RWPE2 (cell line): ENCODE measurements at regions not wholly inside any gene's neighbourhood (a gene's known extent, or its start where the extent isn't known, plus 50 kb on each side); places are given as distances from the start of the nearest gene placed in this dataset.
A peak's percentile ranks its signal among the peaks of the same experiment; 100 is the strongest.

Experiments used
- ATAC-seq: fragments of 200-7000 bp; cut with Tn5 transposase; 3 replicates; pipeline ENCODE4 v1.9.1; 2021; ENCODE audit warnings: low read depth
- DNase-seq: peaks from one replicate; pipeline ENCODE4 v3.0.0-alpha.2; 2020; ENCODE audit warnings: low spot score
- H3K27ac ChIP-seq: fragments of 450-650 bp; 2 replicates; pipeline ENCODE4 v1.5.1; 2017; ENCODE audit warnings: mild to moderate bottlenecking; ENCODE audit not compliant: poor library complexity, severe bottlenecking
- H3K27me3 ChIP-seq: fragments of 250-450 bp; sonication (Bioruptor Pico); 2 replicates; pipeline ENCODE4 v1.5.1; 2021; ENCODE audit warnings: mild to moderate bottlenecking, moderate library complexity; ENCODE audit not compliant: insufficient read depth, poor library complexity, severe bottlenecking
- H3K36me3 ChIP-seq: fragments of 250-450 bp; sonication (Bioruptor Pico); 2 replicates; pipeline ENCODE4 v1.5.1; 2020; ENCODE audit warnings: low read depth, mild to moderate bottlenecking, moderate library complexity
- H3K4me1 ChIP-seq: fragments of 250-450 bp; sonication (Bioruptor Pico); 2 replicates; pipeline ENCODE4 v1.5.1; 2021; ENCODE audit warnings: mild to moderate bottlenecking, moderate library complexity; ENCODE audit not compliant: insufficient read depth, poor library complexity, severe bottlenecking
- H3K4me3 ChIP-seq: fragments of 250-450 bp; sonication (Bioruptor Pico); 2 replicates; pipeline ENCODE4 v1.5.1; 2021; ENCODE audit warnings: mild to moderate bottlenecking, moderate library complexity; ENCODE audit not compliant: severe bottlenecking
- H3K9me3 ChIP-seq: fragments of 250-450 bp; sonication (Bioruptor Pico); 2 replicates; pipeline ENCODE4 v1.5.1; 2021; ENCODE audit warnings: mild to moderate bottlenecking, moderate library complexity; ENCODE audit not compliant: severe bottlenecking
- TF ChIP-seq, protein P1 (sequence below): fragments of 450-650 bp; IDR thresholded peaks from one replicate; pipeline ENCODE4 v1.5.1; 2017; ENCODE audit warnings: mild to moderate bottlenecking, moderate library complexity; ENCODE audit not compliant: poor library complexity, severe bottlenecking

DNA sequence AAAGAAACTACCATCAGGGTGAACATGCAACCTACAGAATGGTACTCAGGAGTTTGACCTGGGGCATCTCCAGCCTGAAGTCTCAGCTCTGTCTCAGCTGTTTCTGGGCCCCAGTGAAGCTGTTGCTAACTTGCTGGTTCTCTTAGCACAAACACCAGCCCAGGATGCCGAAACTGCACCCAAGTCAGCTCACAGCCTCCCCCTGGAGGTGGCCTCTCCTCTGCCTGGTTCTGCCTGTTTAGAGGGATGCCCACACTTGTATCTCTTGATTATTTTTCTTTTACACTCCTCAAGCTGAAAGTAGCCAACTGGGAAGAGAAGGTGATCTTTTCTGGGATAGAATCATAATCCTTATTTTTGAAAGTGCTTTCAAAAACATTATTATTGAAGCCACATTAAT is 289.0 kb upstream of the RASGRP1 start:
- TF ChIP-seq, protein P1, sequence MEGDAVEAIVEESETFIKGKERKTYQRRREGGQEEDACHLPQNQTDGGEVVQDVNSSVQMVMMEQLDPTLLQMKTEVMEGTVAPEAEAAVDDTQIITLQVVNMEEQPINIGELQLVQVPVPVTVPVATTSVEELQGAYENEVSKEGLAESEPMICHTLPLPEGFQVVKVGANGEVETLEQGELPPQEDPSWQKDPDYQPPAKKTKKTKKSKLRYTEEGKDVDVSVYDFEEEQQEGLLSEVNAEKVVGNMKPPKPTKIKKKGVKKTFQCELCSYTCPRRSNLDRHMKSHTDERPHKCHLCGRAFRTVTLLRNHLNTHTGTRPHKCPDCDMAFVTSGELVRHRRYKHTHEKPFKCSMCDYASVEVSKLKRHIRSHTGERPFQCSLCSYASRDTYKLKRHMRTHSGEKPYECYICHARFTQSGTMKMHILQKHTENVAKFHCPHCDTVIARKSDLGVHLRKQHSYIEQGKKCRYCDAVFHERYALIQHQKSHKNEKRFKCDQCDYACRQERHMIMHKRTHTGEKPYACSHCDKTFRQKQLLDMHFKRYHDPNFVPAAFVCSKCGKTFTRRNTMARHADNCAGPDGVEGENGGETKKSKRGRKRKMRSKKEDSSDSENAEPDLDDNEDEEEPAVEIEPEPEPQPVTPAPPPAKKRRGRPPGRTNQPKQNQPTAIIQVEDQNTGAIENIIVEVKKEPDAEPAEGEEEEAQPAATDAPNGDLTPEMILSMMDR: peak; percentile 41
- DNase-seq: no peak
- H3K4me3 ChIP-seq: no peak overlapping the region
- no peaks in the 10 kb centered on the region for H3K4me1 ChIP-seq
- H3K27me3 ChIP-seq: no peaks in the 10 kb centered on the region
- no peaks in the 10 kb centered on the region for H3K36me3 ChIP-seq
- no peaks in the 10 kb centered on the region for H3K9me3 ChIP-seq
- ATAC-seq: peak; percentile 42; the same call in 1 of the 3 replicates
- no peak overlapping the region for H3K27ac ChIP-seq

DNA sequence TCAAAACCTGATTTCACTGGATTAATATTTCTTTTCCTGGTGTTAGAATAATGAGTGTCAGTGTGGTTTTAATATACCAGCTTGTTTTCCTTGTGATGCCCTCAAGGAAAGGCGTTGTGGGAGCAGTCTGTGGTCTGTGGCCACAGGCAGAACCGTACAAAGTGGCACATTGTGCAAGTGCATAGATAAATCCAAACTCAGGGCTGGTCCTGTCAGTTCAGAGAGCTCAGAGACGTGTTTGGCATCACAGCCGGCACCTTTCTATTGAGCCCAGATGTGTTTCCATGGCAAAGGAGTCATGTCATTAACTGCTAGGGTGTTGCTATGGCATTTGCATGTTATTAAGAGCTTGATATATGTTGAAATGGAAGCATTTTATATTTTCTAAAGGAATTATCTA is 289.9 kb upstream of the RASGRP1 start:
- no peaks in the 10 kb centered on the region for H3K27me3 ChIP-seq
- no peak overlapping the region for H3K4me3 ChIP-seq
- ATAC-seq (no peak), DNase-seq (no peak)
- H3K9me3 ChIP-seq: no peaks in the 10 kb centered on the region
- H3K4me1 ChIP-seq: no peaks in the 10 kb centered on the region
- no peaks in the 10 kb centered on the region for H3K36me3 ChIP-seq
- H3K27ac ChIP-seq: no peak overlapping the region
- TF ChIP-seq, protein P1: no peak

DNA sequence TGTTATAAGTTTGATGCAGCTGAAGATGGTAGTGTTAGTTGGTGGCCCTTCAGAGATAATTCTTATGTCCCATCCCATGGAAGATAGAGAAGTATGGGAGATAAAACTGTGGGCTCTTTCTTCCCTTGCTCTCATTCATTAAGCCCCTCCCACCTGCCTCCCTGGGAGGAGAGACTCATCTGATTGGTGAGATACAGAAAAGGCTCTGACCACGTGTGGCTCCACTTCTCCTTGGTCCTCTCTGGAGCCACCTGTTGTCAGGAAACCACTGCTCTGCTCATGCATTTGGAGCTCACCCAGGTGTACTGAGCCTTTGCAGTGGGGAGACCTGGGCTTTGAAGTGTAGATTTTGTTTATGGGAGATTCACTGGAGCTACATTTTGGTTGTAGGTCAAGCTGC is 293.2 kb upstream of the RASGRP1 start:
- no peaks in the 10 kb centered on the region for H3K4me1 ChIP-seq
- H3K4me3 ChIP-seq: no peak overlapping the region
- TF ChIP-seq, protein P1: no peak
- ATAC-seq (no peak), DNase-seq (no peak)
- no peaks in the 10 kb centered on the region for H3K9me3 ChIP-seq
- H3K36me3 ChIP-seq: no peaks in the 10 kb centered on the region
- H3K27me3 ChIP-seq: no peaks in the 10 kb centered on the region
- no peak overlapping the region for H3K27ac ChIP-seq

DNA sequence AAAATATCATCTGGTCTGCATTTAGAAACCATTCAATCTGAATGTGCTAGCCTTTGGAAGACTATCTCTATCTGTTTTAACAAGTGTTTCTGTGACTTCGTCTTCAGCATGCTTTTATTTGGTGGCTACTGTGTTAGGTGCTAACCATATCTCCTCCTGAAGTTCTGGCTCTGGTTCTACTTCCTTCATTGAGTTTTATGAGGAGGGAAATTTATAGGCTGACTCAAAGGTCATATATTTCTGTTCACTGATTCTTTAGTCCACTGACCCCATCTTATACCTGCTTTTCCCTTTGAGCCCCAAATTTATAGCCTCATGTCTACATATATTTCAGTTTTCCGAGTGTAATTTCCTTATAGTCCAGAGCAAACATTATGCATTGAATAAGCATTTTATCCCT is 295.0 kb upstream of the RASGRP1 start:
- Histone ChIP-seq H3K36me3 (no peaks in the 10 kb centered on the region), H3K9me3 (no peaks in the 10 kb centered on the region), H3K27me3 (no peaks in the 10 kb centered on the region), H3K27ac (no peak overlapping the region), H3K4me1 (no peaks in the 10 kb centered on the region), H3K4me3 (no peak overlapping the region)
- TF ChIP-seq, protein P1: no peak
- DNase-seq: no peak
- no peak for ATAC-seq

DNA sequence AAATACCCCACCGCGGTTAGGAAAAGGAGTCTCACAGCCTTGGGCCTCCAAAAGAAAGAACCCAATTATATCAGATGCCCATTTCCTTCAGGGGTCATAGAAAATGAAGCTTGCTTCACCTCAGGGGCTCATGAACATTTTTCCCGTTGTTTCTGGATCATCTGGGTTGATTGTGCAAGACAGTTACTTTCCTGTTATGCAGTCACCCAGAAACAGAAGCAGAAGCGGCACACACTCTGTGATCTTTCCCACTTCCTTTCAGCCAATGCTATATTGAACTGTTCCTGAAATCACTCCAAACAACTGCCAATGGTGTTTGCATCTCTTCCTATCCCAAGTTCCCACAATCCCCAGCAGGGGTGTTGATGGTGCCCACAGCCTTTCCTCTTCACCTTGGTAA is 295.6 kb upstream of the RASGRP1 start:
- TF ChIP-seq, protein P1: no peak
- no peak for ATAC-seq
- Histone ChIP-seq H3K36me3 (no peaks in the 10 kb centered on the region), H3K27ac (no peak overlapping the region), H3K4me3 (no peak overlapping the region), H3K9me3 (no peaks in the 10 kb centered on the region), H3K27me3 (no peaks in the 10 kb centered on the region), H3K4me1 (no peaks in the 10 kb centered on the region)
- no peak for DNase-seq
